ENCODE measurements at regions not wholly inside any gene's neighbourhood (a gene's known extent, or its start where the extent isn't known, plus 50 kb on each side); places are given as distances from the start of the nearest gene placed in this dataset.

GRCh38 chr18:70468861-70469547 is 180.2 kb downstream of the SOCS6 start:
- no peak for FAIRE-seq

GRCh38 chr18:70464343-70465114 is 175.7 kb downstream of the SOCS6 start:
- no peak for FAIRE-seq

GRCh38 chr18:70463085-70463484 is 174.2 kb downstream of the SOCS6 start:
- no peak for FAIRE-seq

GRCh38 chr18:70462078-70462439 is 173.2 kb downstream of the SOCS6 start:
- FAIRE-seq, result no peak

- FAIRE-seq, result no peak
These were observed 172.7 kb downstream of the SOCS6 start for GRCh38 chr18:70461323-70462077.

- FAIRE-seq, result no peak
These were observed 170.9 kb downstream of the SOCS6 start for GRCh38 chr18:70459731-70460130.

GRCh38 chr18:70459251-70459650 is 170.4 kb downstream of the SOCS6 start:
- no peak for FAIRE-seq

GRCh38 chr18:70457788-70458187 is 168.9 kb downstream of the SOCS6 start:
- no peak for FAIRE-seq

- FAIRE-seq, result no peak
These were observed 168.4 kb downstream of the SOCS6 start for GRCh38 chr18:70457223-70457622.

GRCh38 chr18:70456376-70456775 is 167.5 kb downstream of the SOCS6 start:
- peak; percentile 92 for FAIRE-seq

GRCh38 chr18:70455731-70456130 is 166.9 kb downstream of the SOCS6 start:
- no peak for FAIRE-seq

GRCh38 chr18:70454704-70455322 is 166.0 kb downstream of the SOCS6 start:
- FAIRE-seq, result peak; percentile 59

- no peak for FAIRE-seq
These were observed 164.4 kb downstream of the SOCS6 start for GRCh38 chr18:70453058-70453775.

GRCh38 chr18:70452501-70452900 is 163.7 kb downstream of the SOCS6 start:
- no peak for FAIRE-seq

- FAIRE-seq, result no peak
These were observed 161.8 kb downstream of the SOCS6 start for GRCh38 chr18:70450426-70451253.

- no peak for FAIRE-seq
These were observed 159.7 kb downstream of the SOCS6 start for GRCh38 chr18:70448588-70448987.

- no peak for FAIRE-seq
These were observed 157.2 kb downstream of the SOCS6 start for GRCh38 chr18:70446063-70446462.

GRCh38 chr18:70442933-70443332 is 154.1 kb downstream of the SOCS6 start:
- FAIRE-seq, result no peak

- FAIRE-seq, result no peak
These were observed 144.1 kb downstream of the SOCS6 start for GRCh38 chr18:70432804-70433400.

GRCh38 chr18:70431203-70431624 is 142.4 kb downstream of the SOCS6 start:
- FAIRE-seq, result no peak

GRCh38 chr18:70430501-70431173 is 141.8 kb downstream of the SOCS6 start:
- no peak for FAIRE-seq
